Cardiac fibroblast (primary cell): ENCODE measurements at regions not wholly inside any gene's neighbourhood (a gene's known extent, or its start where the extent isn't known, plus 50 kb on each side); places are given as distances from the start of the nearest gene placed in this dataset.

Experiments used
- DNase-seq, 2 donors: peaks; one replicate each; pipeline versions ENCODE4 v3.0.0 to v3.0.0-alpha.2; 2010; ENCODE audit warnings: low read depth in 2 of 2
- H3K4me3 ChIP-seq, 2 donors: replicated peaks in 1 of 2; 1 replicate in 1 of 2; 2 replicates in 1 of 2; pipeline ENCODE4 v1.5.1; 2011; ENCODE audit warnings: low read depth in 2 of 2, low read length in 2 of 2, mild to moderate bottlenecking in 2 of 2, moderate library complexity in 1 of 2
- TF ChIP-seq, protein P1 (sequence below): IDR thresholded peaks from one replicate; pipeline ENCODE4 v1.5.1; 2011; ENCODE audit warnings: low read depth, mild to moderate bottlenecking, low read length, inconsistent platforms

DNA sequence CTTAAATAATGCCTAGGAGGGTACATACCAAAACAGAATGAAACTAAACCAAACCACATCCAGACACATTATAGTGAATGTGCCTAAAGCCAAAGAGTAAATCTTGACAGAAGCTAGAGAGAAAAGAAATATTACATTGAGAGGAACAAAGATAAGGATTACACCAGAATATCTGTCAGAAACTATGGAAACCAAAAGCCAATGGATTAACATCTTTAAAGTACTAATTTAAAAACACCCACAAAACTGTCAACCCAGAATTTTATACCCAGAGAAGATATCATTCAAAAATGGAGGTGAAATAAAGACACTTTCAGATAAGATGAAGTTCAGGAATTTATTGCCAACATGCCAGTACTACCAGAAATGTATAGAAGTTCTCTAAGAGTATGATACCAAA lies 198.5 kb upstream of the ZEB2 start:
- no peak for DNase-seq
- no peak overlapping the region for H3K4me3 ChIP-seq
- TF ChIP-seq, protein P1, sequence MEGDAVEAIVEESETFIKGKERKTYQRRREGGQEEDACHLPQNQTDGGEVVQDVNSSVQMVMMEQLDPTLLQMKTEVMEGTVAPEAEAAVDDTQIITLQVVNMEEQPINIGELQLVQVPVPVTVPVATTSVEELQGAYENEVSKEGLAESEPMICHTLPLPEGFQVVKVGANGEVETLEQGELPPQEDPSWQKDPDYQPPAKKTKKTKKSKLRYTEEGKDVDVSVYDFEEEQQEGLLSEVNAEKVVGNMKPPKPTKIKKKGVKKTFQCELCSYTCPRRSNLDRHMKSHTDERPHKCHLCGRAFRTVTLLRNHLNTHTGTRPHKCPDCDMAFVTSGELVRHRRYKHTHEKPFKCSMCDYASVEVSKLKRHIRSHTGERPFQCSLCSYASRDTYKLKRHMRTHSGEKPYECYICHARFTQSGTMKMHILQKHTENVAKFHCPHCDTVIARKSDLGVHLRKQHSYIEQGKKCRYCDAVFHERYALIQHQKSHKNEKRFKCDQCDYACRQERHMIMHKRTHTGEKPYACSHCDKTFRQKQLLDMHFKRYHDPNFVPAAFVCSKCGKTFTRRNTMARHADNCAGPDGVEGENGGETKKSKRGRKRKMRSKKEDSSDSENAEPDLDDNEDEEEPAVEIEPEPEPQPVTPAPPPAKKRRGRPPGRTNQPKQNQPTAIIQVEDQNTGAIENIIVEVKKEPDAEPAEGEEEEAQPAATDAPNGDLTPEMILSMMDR, result no peak

DNA sequence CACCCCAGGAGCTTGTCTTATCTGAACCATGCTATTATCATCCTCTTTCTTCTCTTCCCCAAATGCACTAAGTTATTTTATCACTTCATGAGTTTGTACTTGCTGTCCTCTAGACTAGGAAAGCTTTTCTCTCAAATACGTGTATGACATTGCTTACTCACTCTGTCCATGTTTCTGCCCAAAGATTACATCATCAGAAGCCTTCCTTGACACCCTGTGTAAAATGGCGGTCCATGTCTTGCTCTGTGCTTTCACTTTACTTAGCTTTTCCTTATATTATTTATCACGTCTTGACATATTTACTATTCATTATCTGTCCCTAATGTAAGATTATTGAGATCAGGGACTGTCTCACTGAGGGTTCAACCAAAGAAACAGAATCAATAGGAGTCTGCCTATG lies 196.1 kb upstream of the ZEB2 start:
- no peak for DNase-seq
- TF ChIP-seq, protein P1, result no peak

DNA sequence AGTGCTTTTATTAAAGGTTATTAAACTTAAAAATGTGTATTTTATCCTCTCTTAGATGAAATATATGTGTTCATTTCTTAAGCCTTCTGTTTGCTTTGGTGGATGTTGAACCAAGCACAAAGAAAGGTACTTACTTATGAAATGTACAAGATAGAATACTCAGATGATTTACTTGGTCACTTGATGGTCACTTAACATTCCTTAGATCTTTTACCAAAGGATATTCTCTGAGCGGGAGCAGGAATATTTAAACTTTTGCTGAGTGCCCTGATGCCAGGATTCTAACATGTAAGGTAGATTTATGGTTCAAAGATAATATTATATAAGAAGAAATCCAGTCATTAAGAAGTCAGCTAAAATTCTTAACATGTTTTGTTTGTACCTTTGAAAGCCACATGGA lies 193.5 kb upstream of the ZEB2 start:
- H3K4me3 ChIP-seq, result no peak overlapping the region
- TF ChIP-seq, protein P1, result no peak
- DNase-seq, result no peak

More for the DNA sequence above, 196.1 kb upstream of the ZEB2 start:
- H3K4me3 ChIP-seq, result no peak overlapping the region

DNA sequence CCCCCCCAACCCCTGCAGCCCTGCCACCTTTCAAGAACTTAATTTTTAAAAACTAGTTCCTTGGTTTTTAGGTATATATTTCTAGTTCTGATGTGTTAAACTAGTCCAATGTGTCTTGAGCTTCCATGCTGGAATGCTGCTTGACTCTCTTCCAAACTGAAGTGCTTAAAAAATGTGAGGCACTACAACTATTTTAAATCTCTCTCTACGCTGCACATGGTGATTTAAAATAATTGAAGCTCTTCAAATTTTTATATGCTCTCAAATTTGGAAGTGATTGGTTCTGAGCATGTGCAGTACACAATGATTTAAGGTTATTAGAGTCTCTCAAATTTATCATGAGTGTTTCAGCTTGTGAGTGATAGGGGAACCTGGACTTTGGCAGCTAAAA lies 192.6 kb upstream of the ZEB2 start:
- H3K4me3 ChIP-seq, result no peak overlapping the region
- TF ChIP-seq, protein P1, result no peak
- DNase-seq, result peak in 1 of 2 donors; percentile 42

DNA sequence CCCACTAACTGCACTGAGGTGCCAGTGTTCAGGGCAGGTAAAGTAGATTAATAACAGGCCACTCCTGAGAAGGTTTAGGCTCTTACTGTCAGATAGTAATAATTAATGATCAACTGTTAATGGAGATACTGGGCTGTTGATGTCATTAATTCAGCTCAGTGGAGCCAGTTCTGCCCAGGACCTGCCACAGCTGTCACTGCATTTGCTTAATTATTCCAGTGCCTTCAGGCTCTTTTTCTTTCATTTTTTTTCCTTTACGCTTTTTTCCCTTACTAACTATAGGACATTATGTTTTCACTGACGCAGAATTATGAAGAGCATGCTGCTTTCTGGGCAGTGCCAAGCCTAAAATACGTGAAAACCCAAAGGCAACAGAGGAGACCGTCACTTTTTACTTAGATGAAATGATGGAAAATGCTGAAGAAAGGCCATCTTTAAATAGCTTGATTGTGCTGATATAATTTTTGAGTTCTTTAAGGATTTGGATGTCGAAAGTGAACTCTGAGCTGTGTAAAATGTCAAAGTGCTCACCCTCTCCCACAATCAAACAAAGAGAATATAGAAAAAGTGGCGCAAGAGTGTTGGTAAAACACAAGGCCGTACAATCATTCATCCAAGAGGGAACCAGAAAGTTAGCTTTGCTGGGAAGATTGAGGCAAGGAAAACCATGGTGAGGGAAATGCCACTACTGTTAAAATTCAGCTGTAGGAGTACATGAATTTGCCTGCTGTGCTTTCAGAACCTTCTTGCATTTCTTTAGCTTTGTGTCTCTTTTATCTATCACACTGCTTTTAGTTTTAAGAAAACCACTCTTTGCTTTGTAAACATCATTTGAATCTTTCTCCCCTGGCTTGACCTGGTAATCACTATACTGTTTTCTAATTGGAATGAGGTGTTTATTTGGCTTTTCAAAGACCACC lies 192.0 kb upstream of the ZEB2 start:
- DNase-seq, result no peak
- TF ChIP-seq, protein P1, result no peak

DNA sequence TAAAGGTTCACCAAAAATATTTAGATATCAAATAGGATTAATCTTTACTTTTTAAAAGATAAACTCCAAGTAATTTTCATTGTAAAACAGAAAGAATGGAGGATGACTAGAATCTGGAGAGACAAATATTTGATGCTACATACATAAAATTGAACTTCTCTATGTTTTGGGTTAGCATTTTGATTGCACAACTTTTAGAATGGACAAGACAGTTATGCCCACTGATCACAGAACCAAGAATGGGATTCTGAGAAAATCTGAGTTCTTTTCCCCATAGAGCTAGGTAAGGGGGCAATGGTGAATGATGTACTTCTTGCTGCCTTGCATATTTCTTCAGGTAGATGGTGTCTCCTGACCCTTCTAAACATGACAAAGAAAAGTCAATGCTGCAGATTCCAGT lies 191.2 kb upstream of the ZEB2 start:
- no peak for DNase-seq
- TF ChIP-seq, protein P1, result no peak
- no peak overlapping the region for H3K4me3 ChIP-seq

More for the DNA sequence above, 192.0 kb upstream of the ZEB2 start:
- H3K4me3 ChIP-seq, result no peak overlapping the region
